Adipose tissue (tissue), 3 donors: ENCODE measurements at regions not wholly inside any gene's neighbourhood (a gene's known extent, or its start where the extent isn't known, plus 50 kb on each side); places are given as distances from the start of the nearest gene placed in this dataset.

Source experiments
- H3K27ac ChIP-seq: one replicate; pipeline ENCODE4 v1.5.1; 2013; ENCODE audit warnings: low read depth, low read length
- WGBS, 3 donors: extraction: QIAGEN DNeasy Blood & Tissue Kit; methylation state at CpG; one replicate each; pipeline ENCODE4 v1.1.7; 2013; 5-methylcytosine and 5-hydroxymethylcytosine counted together
- donor health status: healthy with polysubstance abuse.
- donor health status: Bipolar disorder and iron deficiency.
- donor health status: healthy.

DNA sequence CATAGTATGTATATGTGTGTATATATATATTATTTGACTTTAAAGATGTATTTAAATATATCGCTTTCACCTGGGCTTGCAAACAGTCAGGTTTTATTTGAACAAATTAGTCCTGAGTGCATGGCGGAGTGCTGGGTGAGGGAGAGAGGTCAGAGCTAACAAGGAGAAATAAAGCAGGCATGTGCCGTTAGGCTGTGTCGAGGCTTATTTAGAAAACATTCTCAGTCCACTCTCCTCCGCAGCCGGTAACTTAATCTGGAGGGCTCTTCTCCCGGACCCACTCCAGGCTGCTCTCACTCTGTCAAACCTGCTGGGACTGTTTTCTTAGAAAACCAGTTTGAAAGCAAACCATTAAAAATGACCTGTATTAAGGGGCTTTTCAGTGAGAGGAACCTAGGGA is 455.9 kb downstream of the MN1 start:
- 77 to 89% (median 84%) methylated on average over 7 of the region's 7 CpGs for WGBS, 3 donors

GRCh38 chr22:27347951-27348350 is 453.6 kb downstream of the MN1 start:
- no peak overlapping the region for H3K27ac ChIP-seq
- 72 to 87% (median 85%) methylated on average over 5 of the region's 5 CpGs for WGBS, 3 donors

More for the DNA sequence above, 455.9 kb downstream of the MN1 start:
- no peak overlapping the region for H3K27ac ChIP-seq

GRCh38 chr22:27348634-27349033 is 452.9 kb downstream of the MN1 start:
- WGBS, 3 donors: 58 to 74% (median 64%) methylated on average over 3 of the region's 3 CpGs

DNA sequence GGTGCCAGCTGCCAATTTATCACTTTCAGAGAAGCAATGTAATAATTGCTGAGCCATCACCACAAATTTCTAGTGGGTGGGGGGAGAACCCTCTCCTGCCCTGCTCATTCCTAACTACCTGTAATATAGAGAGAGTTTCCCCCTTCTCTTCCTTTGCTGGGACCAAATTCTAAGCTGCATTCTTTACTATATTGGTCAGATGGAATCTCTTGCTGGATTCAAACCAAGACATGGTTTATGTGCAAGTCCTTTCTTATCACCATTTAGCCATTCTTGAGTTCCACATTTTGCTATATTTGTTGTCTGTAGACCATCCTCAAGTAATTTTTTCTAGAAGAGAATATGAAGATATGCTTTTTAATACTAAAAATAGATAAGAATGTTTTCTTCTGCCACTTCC is 452.1 kb downstream of the MN1 start:
- H3K27ac ChIP-seq: no peak overlapping the region

More at GRCh38 chr22:27348634-27349033, 452.9 kb downstream of the MN1 start:
- no peak overlapping the region for H3K27ac ChIP-seq

- H3K27ac ChIP-seq: no peak overlapping the region
These were observed 451.2 kb downstream of the MN1 start for GRCh38 chr22:27350306-27350705.

GRCh38 chr22:27352426-27352825 is 449.1 kb downstream of the MN1 start:
- 38 to 53% (median 46%) methylated on average over 6 of the region's 6 CpGs for WGBS, 3 donors
- no peak overlapping the region for H3K27ac ChIP-seq

DNA sequence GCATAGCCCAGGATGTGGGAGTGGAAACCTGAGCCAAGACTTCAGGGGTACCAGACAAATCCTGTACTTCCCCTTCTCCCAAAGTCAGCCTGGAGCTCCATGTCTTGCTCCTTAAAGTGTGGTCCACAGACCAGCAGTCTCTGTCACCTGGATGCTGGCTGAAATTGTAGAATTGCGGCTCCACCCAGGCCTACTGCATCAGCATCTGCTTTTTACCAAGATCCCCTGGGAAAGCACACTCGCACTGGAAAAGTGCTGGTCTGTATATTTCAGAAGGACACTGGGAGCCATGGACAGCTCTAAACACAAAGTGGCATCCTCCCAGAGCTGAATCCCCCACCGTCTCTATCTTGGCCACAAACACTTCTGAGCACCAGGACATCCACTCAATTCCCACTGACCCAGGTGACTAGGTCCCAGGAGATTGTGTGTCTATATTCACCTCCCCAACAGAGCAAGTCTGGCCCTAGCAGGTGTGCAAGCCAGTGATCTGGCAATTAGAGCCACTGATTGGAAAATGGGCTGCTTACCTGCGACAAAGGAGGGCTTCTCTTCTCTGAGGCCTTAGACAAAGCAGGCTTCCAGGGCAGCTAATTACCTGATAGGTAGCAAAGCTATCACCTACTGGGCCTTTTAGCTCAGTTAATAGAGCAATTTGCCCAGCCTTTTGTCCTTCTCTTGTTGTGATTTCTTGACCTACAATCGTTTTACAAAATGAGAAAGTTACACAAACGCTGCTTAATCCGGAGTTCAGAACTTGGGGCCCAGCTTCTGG is 443.3 kb downstream of the MN1 start:
- 78 to 79% (median 79%) methylated on average over 7 of the region's 7 CpGs for WGBS, 3 donors
- no peak overlapping the region for H3K27ac ChIP-seq

GRCh38 chr22:27370269-27370668 is 431.3 kb downstream of the MN1 start:
- 41 to 63% (median 49%) methylated on average over 4 of the region's 4 CpGs for WGBS, 3 donors
- no peak overlapping the region for H3K27ac ChIP-seq

- WGBS, 3 donors: 93 to 98% (median 94%) methylated on average over 4 of the region's 4 CpGs
- H3K27ac ChIP-seq: no peak overlapping the region
These were observed 430.6 kb downstream of the MN1 start for GRCh38 chr22:27370987-27371386.

GRCh38 chr22:27372364-27372763 is 429.2 kb downstream of the MN1 start:
- no peak overlapping the region for H3K27ac ChIP-seq

DNA sequence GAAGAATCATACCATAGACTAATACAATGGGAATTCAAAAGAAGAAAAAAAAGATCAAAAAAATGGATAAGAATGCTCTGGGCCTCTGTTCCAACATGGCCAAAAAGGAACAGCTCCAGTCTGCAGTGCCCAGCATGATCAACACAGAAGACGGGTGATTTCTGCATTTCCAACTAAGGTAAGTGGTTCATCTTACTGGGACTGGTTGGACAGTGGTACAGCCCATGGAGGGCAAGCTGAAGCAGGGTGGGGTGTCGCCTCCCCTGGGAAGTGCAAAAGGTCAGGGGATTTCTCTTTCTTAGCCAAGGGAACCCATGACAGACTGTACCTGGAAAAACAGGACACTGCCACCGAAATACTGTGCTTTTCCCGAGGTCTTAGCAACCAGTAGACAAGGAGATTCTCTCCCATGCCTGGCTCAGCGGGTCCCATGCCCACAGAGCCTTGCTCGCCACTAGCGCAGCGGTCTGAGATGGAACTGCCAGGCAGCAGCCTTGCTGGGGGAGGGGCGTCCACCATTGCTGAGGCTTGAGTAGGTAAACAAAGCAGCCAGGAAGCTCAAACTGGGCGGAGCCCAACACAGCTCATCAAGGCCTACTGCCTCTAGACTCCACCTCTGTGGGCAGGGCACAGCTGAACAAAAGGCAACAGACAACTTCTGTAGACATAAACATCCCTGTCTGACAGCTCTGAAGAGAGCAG is 428.4 kb downstream of the MN1 start:
- H3K27ac ChIP-seq: no peak overlapping the region
- 57 to 85% (median 82%) methylated on average over 10 of the region's 10 CpGs for WGBS, 3 donors

GRCh38 chr22:27377501-27378295 is 423.9 kb downstream of the MN1 start:
- WGBS, 3 donors: 25 to 80% (median 78%) methylated on average over 17 of the region's 17 CpGs
- H3K27ac ChIP-seq: no peak overlapping the region

GRCh38 chr22:27378311-27378800 is 423.2 kb downstream of the MN1 start:
- 42 to 71% (median 70%) methylated on average over 13 of the region's 13 CpGs for WGBS, 3 donors
- H3K27ac ChIP-seq: no peak overlapping the region

DNA sequence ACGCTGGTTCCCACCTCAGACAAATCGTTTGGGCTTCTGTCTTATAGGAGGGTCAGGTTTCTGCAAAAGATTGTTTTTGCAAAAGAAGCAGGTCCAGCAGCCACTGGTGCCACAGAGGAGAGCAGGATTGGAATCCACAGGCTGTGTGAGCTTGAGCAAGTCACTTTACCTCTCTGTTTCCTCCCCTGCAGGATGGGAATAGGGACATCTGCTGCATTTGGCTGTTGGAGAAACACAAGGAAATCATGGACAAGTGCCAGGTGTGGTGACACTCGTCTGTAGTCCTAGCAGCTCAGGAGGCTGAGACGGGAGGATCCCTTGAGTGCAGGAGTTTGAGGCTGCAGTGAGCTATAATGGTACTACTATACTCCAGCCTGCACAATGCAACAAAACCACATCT is 422.6 kb downstream of the MN1 start:
- 41 to 69% (median 60%) methylated on average over 4 of the region's 4 CpGs for WGBS, 3 donors
- no peak overlapping the region for H3K27ac ChIP-seq

- WGBS, 3 donors: 84 to 93% (median 89%) methylated on average over 16 of the region's 16 CpGs
- H3K27ac ChIP-seq: no peak overlapping the region
These were observed 420.7 kb downstream of the MN1 start for GRCh38 chr22:27380855-27381254.

GRCh38 chr22:27381552-27381951 is 420.0 kb downstream of the MN1 start:
- no peak overlapping the region for H3K27ac ChIP-seq
- WGBS, 3 donors: 32 to 61% (median 47%) methylated on average over 4 of the region's 4 CpGs

GRCh38 chr22:27381960-27382742 is 419.4 kb downstream of the MN1 start:
- H3K27ac ChIP-seq: no peak overlapping the region
- WGBS, 3 donors: 77 to 88% (median 78%) methylated on average over 6 of the region's 6 CpGs

- WGBS, 3 donors: 72 to 76% (median 73%) methylated on average over 12 of the region's 12 CpGs
- no peak overlapping the region for H3K27ac ChIP-seq
These were observed 418.6 kb downstream of the MN1 start for GRCh38 chr22:27382947-27383346.
